Coronary artery (tissue), 2 donors: ENCODE measurements at regions not wholly inside any gene's neighbourhood (a gene's known extent, or its start where the extent isn't known, plus 50 kb on each side); places are given as distances from the start of the nearest gene placed in this dataset.

ENCODE experiments used
- DNase-seq: peaks from one replicate; pipeline ENCODE4 v3.0.0-alpha.2; 2017; ENCODE audit warnings: low spot score
- H3K27ac ChIP-seq, 2 donors: fragments of 200-600 bp; sonication (generic); one replicate each; pipeline ENCODE4 v1.5.1; 2016 to 2019
- H3K4me3 ChIP-seq: fragments of 200-600 bp; sonication (generic); 2 replicates; pipeline ENCODE4 v1.5.1; 2016; ENCODE audit warnings: mild to moderate bottlenecking, moderate library complexity
- TF ChIP-seq, protein P1 (sequence below): fragments of 200-600 bp; sonication (generic); IDR thresholded peaks from one replicate; pipeline ENCODE4 v1.5.1; 2019; ENCODE audit warnings: antibody characterized with exemption

DNA sequence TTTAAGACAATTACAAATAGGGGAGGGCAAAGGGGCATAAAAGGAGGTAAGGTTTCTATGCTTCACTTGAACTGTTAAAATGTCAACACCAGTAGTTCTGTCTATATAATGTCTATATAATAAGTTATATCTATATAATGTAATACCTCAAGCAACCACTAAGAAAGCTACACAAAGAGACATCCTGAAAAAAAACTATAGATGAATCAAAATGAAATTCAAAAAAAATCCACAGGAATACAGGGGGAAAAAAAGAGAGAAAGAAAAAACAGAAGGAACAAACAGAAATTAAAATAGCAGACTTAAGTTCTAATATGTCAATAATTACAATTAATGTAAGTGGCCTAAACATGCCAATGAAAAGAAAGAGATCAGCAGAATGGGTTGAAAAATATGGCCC, 186.0 kb downstream of the KCTD15 start:
- TF ChIP-seq, protein P1, sequence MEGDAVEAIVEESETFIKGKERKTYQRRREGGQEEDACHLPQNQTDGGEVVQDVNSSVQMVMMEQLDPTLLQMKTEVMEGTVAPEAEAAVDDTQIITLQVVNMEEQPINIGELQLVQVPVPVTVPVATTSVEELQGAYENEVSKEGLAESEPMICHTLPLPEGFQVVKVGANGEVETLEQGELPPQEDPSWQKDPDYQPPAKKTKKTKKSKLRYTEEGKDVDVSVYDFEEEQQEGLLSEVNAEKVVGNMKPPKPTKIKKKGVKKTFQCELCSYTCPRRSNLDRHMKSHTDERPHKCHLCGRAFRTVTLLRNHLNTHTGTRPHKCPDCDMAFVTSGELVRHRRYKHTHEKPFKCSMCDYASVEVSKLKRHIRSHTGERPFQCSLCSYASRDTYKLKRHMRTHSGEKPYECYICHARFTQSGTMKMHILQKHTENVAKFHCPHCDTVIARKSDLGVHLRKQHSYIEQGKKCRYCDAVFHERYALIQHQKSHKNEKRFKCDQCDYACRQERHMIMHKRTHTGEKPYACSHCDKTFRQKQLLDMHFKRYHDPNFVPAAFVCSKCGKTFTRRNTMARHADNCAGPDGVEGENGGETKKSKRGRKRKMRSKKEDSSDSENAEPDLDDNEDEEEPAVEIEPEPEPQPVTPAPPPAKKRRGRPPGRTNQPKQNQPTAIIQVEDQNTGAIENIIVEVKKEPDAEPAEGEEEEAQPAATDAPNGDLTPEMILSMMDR, result no peak
- Histone ChIP-seq H3K27ac (no peak overlapping the region), H3K4me3 (no peak overlapping the region)
- DNase-seq, result no peak

DNA sequence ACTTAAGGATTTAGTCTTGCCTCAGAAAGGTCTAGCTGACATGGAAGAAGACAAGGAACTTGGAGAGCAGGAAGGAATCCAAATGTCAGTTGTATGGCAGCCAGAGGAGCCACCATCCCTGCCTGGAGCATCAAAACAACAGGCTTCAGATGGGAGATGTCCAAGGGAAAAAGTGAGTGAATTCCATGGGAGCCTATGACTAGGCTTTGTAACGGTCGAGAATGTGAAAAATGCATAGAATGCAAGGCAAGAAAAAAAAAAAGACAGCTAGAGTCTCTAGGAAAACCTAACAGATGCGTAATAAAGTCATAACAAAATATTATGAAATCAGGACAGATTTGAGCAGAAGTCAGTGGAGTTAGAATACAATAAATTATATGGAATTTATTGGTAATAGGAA, 183.7 kb upstream of the LSM14A start:
- TF ChIP-seq, protein P1, result no peak
- DNase-seq, result no peak
- Histone ChIP-seq H3K4me3 (no peak overlapping the region), H3K27ac (no peak overlapping the region)

DNA sequence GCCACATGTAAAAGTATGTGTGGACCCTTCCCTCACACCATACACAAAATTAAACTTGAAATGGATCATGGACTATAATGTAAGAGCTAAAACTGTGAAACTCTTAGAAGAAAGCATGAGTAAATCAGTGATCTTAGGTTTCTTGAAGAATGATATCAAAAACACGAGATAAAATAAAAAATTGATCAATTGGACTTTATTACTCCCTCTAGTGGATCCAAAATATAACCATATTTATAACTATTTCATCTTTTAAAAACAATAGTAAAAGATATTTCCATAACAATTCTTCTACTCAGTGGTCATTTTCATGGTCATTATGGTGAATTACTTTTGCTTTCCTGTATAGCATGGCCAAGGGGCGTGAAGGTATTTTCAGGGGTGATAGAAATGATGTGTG, 174.6 kb upstream of the LSM14A start:
- H3K27ac ChIP-seq, result no peak overlapping the region
- no peak for DNase-seq
- TF ChIP-seq, protein P1, result no peak
- no peak overlapping the region for H3K4me3 ChIP-seq

DNA sequence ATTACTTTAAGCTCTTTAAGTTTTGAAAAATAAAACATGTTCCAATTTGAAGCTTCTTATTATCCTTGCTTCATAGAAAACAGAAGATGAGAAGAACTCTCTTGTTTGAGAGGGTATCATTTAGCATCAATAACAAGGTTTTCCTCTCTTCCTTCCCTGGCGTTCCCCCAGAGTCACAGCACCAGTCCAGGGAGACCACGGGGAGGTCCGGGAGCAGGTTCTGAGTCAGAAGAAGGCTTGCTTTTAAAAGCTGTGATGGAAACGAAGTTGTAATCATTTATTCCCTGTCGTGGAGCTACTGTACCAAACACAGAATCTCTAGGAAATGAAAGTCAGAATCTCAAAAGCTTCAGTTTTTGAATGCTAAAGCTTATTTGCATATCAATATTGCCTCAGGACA, 174.0 kb upstream of the LSM14A start:
- Histone ChIP-seq H3K4me3 (no peak overlapping the region), H3K27ac (no peak overlapping the region)
- DNase-seq, result no peak
- TF ChIP-seq, protein P1, result no peak

DNA sequence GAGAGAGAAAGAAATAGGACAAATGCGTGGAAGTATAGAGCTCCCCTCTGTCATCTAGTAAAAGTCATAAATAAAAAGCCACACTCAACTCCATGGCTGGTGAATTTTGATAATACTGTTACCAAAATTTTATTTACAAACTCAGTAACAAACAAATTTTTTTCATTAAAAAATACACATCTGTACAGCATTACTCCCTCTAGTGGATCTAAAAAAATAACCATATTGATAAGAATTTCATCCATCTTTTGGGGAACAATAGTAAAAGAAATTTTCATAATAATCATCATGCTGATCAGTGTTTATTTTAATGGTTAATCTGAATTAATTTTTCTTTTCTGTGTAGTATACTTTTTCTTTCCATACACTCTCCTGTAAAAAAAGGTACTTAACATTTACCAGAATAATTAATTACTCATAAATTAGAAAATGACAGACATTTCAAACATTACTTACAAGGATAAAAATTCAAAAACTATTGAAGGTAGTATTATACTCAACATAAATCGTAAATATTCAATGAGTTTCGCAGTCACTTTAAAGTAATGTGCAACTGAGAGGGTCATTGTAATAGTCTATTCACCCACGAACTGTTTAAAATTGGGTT, 173.5 kb upstream of the LSM14A start:
- DNase-seq, result no peak
- TF ChIP-seq, protein P1, result peak; percentile 26
- H3K27ac ChIP-seq, result no peak overlapping the region
- no peak overlapping the region for H3K4me3 ChIP-seq

DNA sequence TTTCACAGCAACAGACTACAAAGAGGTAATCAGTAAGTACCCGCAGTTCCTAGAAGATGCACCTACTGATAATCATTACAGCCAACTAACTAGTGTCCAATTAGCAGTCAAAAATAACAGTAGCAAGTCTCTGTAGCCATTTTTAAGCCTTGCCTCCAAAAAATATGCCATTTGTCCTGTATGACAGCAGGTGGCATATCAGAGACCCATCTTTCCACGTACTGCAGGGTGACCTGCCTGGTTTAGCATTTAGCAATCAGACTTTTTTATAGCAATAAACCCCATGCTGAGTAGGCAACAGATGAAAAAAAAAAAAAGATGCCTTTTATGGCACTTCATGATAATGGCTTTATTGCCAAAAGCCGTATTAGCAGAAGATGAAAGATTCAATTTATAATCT, 155.3 kb upstream of the LSM14A start:
- Histone ChIP-seq H3K27ac (no peak overlapping the region), H3K4me3 (no peak overlapping the region)
- TF ChIP-seq, protein P1, result no peak

DNA sequence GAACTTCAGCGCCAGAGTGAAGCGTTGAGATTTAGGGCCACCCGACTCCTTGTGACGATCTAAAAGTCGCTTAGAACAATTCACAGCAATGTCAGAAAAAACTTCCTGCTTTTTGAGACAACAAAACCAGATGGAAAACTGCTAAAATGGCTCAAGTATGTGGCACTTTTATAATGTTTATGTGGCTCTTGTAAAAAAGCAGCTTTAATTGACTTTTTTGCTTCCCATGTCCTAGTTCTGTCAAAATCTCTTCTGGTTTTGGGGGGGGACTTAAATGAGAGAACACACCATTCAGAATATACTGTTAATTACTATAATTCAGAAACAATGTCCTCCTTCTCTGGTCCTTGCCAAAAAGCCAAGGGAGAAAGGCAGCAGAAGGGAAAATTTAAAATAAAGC, 154.7 kb upstream of the LSM14A start:
- no peak overlapping the region for H3K27ac ChIP-seq
- DNase-seq, result no peak
- TF ChIP-seq, protein P1, result no peak
- H3K4me3 ChIP-seq, result no peak overlapping the region

More for the DNA sequence above, 155.3 kb upstream of the LSM14A start:
- DNase-seq, result no peak
